HG03175 (cell line): ENCODE measurements at regions not wholly inside any gene's neighbourhood (a gene's known extent, or its start where the extent isn't known, plus 50 kb on each side); places are given as distances from the start of the nearest gene placed in this dataset.
A peak's percentile ranks its signal among the peaks of the same experiment; 100 is the strongest.

ENCODE experiments used
- ATAC-seq: cut with Tn5 transposase; IDR thresholded peaks from one replicate; pipeline ENCODE4 v1.9.1; 2021; ENCODE audit warnings: mild to moderate bottlenecking, moderate library complexity; ENCODE audit not compliant: unreplicated experiment

DNA sequence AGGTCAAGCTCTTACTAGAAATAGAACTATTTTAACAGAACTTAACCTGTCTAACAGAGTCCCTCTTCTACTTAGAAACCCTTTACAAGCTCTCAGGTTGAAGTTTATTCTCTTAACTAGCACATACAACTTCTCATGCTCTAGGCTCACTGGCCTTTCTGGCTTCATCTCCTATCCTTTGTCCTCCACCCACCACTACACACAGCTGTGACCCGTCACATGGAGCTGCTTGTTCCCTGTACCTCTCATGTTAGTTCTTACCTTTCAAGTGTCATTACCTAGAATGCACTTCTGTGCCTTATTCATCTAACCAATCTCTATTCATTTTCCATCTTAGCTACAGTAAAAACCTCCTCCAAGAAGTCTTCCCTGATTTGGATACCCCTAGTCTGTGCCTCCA is 89.4 kb upstream of the APC start:
- no peak for ATAC-seq

DNA sequence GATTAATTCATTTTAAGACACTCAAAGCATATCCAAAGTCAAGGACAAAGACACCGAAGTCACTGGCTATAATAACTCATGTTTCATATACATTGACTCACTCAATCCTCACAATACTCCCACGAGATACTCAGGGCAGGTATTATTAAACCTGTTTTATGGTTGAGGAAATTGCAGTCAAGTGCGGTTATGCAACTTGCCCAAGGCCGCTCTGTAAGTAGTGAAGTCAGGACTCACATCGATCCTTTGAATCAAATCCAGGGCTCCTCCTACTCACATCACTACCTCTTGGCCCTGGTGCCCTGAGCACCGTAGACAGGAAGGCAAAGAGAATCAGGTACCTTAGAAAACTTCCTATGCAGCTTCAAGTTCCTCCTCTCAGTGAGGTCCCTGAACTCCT is 87.8 kb upstream of the APC start:
- ATAC-seq, result no peak

DNA sequence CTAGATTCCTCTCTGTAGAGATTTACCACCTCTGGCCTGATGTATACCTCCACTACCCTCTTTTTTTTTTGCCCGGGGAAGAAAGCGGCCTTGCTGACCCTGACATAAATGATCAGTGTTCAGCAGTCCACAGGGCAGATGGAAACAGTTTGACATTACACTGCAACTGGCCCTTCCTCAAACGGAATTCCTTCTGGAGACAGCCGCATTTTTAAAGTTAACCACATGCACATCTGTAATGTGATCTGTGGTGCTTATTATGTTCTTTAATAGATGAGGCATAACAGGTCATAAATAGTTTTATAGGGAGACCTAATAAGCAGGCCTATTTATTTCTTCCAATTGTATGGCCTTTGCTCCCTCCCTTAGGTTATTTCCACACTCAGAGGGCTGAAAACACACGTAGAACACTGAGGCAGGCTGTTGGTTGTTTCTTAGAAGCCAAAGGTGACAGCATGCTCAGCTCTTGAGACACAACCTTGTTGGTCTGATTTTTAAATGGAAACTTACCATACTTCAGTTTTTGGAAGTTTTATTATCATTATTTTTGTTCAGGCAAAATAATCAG is 84.0 kb upstream of the APC start:
- ATAC-seq, result no peak

DNA sequence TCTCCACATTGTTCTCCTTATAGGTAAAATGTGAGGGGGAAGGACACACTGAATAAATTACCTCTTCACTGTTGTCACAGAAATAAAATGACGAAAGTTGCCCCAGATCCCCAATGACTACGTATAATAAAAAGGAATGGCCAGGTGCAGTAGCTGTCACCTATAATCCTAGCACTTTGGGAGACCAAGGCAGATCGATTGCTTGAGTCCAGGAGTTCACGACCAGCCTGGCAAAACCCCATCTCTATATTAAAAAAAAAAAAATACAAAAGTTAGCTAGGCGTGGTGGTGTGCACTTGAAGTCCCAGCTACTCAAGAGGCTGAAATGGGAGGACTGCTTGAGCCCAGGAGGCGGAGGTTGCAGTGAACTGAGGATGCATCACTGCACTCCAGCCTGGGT is 82.2 kb upstream of the APC start:
- ATAC-seq, result no peak

DNA sequence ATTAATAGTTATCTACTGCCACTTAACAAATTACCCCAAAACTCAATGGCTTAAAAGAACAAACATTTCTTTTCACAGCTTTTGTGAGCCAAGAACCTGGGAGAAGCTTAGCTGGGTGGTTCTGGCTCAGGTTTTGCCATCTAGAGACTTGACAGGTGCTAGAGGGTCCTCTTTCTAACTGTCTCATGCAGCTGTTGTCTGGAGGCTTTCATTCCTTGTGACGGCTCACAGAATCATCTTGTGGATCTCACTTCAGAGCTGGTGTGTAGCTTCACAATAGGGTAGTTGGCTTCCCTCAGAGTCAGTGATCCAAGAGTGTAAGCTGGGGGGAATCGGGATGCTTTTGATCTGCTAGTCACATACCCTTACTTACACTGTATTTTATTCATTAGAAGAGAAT is 81.2 kb upstream of the APC start:
- ATAC-seq, result no peak

DNA sequence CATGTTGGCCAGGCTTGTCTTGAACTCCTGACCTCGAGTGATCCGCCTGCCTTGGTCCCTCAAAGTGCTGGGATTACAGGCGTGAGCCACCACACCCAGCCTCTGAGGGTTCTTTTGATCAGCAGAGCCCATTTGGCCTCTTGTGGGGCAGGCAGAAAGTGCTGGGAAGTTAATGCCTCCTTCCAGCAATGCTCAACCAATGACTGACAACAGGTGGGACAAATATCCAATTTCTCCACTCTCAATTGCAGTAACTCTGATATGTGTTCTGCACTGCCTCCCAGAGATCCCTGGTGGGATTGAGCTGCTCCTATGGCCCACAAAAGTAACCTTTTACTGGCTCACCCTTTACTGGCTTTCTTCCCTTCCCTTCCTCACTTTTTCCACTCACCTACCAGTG is 79.9 kb upstream of the APC start:
- no peak for ATAC-seq

DNA sequence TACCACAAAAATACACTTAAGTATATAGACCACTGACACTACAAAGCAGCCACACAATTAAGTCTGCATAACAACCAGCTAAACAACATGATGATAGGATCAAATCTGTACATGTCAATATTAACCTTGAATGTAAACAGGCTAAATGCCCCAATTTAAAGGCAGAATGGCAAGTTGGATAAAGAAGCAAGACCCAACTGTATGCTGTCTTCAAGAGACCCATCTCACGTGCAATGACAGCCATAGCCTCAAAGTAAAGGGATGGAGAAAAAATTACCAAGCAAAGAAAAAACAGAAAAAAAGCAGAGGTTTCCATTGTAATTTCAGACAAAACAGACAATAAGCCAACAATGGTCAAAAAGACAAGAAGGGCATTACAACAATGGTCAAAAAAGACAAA is 77.3 kb upstream of the APC start:
- no peak for ATAC-seq

DNA sequence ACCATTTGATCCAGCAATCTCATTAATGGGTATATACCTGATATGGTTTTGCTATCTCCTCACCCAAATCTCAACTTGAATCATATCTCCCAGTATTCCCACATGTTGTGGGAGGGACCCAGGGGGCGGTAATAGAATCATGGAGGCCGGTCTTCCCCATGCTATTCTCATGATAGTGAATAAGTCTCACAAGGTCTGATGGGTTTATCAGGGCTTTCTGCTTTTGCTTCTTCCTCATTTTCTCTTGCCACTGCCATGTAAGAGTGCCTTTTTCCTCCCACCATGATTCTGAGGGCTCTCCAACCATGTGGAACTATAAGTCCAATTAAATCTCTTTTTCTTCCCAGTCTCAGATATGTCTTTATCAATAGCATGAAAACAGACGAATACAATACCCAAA is 74.5 kb upstream of the APC start:
- no peak for ATAC-seq

DNA sequence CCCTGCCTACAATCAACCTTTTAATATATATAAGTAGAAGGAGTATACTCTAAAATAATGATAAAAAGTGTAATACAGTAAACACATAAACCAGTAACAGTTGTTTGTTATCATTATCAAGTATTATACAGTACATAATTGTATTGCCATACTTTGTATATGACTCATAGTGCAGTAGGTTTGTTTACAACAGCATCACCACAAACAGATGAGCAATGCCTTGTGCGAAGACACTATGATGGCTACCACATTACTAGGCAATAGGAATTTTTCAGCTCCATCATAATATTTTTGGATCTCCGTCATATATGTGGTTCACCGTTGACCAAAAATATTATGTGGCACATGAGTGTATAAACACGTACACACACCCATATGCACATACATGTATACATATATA is 69.7 kb upstream of the APC start:
- no peak for ATAC-seq

DNA sequence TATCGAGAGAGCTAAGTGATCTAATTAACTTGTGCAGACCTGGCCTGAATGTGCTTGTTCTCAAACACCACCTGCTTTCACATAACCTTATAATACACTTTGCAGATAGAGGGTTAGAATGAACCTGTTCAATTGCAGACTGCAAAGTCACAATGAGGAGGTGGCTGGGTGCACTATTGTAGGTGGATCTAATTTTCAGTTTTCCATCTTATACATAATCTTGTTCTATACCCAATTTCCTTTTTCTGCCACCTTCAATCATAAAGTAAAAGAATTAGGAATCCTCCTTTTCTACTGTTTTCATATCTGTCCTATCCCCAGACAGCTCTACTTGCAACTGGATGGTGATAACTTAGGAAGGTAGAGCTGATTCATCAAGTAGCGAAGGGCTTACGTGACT is 68.8 kb upstream of the APC start:
- no peak for ATAC-seq

DNA sequence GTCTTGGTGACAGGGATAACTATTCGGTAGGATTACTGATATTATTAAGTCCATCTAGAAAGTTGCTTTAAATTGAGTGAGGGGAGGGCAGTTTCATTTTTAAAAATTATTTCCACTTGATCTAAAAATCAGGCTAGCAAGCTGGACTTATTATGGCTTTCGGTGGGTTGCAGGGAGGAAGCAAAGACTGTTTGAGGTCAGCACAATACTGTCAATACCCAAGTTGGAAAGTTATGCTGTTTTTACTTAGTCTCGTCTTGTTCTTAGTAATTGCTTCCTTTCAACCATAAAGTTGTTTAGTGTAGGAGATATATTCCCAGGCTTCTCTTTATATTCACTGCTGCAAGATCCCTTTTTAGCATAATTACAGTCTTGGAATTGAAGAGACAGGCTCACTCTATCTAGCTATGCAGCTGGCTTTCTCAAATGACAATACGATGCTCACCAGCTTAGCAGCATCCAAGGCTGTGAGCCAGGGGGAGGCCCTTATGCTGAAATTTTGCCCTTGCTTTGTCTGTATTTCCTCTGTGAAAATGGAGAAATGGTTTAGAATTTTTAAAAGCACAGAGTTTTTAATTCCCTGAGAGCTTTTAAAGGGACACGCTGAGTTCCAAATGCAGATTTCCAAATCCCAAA is 68.2 kb upstream of the APC start:
- no peak for ATAC-seq

DNA sequence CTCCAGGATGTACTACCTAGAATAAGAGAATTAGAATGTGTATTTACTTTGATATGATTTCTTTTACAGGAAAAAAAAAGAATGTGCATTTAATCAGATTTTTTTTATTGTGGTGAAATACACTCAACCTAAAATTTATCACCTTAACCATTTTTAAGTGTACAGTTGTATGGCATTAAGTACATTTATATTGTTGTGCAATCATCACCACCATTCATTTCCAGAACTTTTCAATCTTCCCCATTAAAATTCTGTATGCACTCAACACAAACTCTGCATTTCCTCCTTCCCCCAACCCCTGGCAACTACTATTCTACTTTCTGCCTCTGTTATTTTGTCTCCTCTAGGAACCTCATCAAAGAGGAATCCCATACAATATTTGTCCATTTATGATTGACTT is 66.0 kb upstream of the APC start:
- no peak for ATAC-seq

DNA sequence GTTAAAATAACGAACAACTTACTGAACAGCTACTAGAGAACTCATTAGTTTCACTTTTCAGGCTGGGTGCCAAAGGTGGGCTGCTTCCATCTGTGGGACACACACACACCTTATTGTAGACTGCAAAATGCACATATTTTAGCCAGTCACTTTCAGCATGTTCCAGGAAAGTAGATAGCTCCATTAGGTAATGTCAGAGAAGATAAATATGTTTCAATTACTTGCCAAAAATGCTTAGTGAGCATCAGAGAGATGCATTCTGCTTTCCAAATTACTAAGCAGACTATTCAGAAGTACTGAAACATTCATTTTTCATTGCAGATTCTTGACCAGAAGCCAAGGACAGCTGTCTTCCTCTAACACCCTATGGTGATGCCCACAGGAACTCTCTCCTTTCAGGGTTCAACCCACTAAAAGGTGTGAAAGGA is 56.2 kb upstream of the APC start:
- peak; percentile 70 for ATAC-seq

DNA sequence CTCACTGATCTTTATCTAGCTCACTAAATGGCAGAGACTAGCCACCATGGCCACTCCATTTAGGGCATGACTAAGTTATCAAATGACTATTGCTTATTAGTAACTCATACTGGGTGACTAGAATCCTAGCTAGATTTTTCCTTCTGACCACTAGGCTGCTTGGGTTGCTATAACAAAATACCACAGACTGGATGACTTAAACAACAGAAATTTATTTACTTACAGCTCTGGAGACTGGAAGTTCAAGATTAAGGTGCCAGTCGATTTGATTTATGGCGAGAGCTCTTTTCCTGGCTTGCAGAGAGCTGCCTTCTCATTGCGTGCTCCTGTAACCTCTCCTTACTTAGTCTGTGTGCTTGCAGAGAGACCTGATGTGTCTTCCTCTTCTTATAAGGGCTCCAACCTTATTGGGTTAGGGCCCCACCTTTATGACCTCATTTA is 55.0 kb upstream of the APC start:
- no peak for ATAC-seq

DNA sequence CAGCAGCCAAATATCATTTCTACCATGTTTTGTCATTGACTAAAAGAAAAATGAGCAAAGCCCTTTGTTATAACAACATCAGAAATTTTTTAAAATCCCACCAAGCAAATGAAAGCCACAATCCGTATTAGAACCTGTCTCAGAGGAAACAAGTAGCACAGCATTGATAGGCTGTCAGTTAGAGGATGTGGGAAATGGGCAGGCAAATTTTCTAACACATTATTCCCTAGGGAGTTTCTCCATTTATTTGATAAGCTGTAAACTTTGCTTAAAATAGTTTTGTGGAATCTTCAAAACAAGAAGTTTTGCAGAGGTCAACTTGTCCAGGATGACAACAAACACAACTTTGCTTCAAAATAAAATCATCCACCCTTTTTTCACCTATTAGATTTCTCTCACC is 53.6 kb upstream of the APC start:
- ATAC-seq, result peak; percentile 44

DNA sequence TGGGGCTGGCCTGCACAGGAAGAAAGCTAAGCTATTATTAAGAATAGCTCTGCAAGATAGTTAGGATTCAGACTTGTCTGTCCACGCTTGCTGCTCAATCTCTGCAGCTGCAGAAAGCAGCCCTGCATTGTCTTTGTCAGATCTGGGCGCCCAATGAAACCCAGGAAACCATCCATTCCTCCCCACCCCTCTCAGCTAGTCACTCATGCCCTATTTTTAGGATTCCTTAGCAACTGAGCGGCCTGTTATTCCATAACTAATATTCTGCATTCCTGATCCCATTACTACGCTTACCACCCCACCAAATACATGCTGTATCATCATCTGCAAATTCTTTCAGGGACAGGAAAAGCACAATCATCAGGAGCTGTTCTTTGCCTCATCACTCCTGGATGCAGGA is 52.9 kb upstream of the APC start:
- no peak for ATAC-seq

DNA sequence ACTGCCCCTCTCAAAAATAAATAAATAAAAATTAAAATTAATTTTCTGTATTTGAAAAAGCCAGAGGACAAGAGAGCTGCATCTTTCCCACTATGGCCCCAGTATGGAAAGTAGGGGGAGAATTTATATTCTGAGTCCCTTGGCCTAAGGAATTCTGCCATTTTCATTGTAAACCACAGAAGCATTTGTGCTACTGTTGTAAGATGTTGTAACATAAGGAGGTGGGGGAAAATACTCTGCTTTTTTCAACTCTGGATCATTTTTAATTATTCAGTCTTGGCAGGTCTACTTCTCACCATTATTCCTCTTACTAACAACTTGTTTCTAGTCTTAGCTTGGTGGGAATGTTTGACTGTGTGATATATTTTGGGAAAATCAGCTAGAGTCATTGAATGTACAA is 52.3 kb upstream of the APC start:
- ATAC-seq, result no peak

DNA sequence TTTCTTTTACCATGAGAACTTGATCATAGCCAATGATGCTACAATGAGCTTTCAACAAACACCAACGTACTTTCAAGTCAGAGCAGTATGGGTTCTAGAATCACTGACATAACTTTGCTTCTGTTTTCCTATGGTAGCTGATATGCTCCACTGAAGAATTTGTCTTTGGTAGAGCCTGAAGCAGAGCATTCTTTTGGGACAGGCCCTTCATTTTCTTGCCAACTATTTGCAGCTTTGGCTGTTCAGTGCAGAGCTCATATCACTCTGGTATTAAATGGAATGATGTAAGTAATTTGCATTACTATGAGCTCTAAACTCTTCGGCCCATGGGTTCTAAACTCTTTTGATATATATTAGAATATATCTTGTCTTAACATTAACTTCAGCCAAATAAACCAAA is 51.8 kb upstream of the APC start:
- ATAC-seq, result no peak

DNA sequence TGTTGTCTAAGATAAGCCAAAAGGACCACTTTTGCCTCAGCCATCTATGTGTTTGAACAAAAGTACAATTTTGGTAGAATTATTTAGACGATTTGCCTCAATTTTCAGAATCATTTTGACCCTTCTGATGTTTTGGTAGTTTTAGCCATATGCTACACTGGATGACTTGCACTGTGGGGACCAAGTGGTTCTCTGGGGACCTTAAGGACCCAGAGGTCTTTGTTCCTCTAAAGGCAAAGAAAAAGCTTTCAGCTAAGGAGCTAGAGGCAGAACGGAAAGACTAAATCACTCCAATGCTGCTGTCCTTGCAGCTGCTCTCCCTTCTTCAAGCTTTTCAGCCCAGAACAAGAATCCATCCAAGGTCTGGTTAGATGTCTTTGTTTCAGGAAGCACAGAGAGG is 51.0 kb upstream of the APC start:
- ATAC-seq, result no peak

DNA sequence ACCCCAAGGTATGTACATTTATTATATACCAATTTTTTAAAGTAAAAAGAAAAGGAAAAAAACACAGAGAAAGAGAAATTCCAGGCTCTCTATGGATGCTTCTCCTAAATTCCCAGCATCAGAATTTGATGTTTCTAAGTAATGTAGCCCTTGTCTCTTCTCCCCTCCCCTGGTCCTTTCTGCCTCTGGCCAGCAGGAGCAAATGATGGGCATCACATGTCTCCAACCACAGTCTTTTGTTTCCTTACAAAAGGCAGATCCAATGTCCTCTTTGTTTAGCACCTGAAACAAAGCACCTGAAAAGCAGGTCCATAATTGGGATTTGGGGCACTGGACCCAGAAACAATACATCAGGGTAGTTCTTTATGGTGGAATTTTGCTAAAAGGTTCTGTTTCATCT is 50.4 kb upstream of the APC start:
- no peak for ATAC-seq
